ENCODE measurements at regions not wholly inside any gene's neighbourhood (a gene's known extent, or its start where the extent isn't known, plus 50 kb on each side); places are given as distances from the start of the nearest gene placed in this dataset.
"Not testable (repeated sequence)": the region's sequence is repeated elsewhere in the genome, so short reads cannot be mapped to it uniquely, and the experiment has no call there.

DNA sequence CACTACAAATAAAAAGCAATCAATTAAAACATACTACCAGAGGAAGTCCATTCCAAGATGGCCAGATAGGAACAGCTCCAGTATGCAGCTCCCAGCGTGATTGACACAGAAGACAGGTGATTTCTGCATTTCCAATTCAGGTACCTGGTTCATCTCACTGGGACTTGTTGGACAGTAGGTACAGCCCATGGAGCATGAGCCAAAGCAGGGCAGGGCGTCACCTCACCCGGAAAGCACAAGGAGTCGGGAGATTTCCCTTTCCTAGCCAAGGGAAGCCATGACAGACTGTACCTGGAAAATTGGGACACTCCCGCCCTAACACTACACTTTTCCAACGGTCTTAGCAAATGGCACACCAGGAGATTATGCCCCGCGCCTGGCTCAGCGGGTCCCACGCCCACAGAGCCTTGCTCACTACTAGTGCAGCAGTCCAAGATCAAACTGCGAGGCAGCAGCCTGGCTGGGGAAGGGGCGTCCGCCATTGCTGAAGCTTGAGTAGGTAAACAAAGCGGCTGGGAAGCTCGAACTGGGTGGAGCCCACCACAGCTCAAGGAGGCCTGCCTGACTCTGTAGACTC is 106.0 kb downstream of the BUD13 start:
- not testable (repeated sequence) for DNase-seq (ENCODE audit: low read depth)

DNA sequence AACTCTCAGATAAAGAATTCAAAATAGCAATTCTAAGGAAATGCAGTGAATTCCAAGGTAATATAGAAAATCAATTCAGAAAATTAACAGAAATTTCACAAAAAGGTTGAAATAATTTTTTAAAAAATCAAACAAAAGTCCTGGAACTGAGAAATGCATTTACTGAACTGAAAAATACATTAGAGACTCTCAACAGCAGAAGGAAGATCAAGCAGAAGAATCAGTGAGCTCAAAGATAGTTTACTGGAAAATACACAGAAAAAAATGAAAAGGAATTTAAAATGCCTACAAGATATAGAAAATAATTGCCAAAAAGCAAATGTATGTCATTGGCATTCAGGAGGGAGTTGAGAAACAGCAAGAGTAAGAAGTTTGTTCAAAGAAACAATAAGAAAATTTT is 107.3 kb downstream of the BUD13 start:
- DNase-seq (ENCODE audit: low read depth), result no peak

DNA sequence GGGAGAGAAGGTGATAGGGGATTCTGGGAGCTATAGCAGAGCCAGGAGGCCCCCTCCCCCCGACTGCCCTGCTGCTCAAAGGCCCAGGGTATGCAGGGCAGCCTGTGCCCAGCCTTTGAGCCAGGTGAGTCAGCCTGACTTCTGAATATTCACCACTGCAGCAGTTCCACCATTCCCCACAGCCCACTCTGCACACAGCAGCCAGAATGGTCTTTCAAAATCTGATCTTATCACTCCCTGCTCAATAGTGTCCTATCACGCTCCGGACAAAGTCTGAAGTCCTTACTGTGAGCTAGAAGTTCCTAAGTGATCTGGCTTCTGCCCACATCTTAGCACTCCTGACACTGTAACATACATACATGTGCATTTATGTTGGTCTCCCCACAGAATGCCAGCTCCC is 111.7 kb downstream of the BUD13 start:
- no peak for DNase-seq (ENCODE audit: low read depth)

DNA sequence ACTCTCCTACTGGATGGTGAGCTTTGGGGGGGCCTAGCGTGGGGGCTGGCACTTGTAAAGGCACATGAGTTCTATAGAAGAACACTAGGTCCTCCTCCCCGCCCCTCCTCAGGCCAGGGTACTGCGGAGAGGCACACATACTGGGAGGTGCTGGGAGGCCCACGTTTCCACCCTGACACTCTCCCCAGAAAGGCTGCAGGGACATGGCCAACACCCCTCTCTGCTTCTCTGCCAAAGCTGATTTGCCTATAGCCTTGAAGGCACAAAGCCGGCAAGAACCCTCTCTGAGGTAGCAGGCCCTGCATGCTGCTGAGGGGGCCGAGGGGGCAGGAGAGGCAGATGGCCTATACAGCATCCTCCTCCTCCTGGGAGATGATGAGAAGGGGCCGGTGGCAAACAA is 112.8 kb downstream of the BUD13 start:
- no peak for DNase-seq (ENCODE audit: low read depth)

DNA sequence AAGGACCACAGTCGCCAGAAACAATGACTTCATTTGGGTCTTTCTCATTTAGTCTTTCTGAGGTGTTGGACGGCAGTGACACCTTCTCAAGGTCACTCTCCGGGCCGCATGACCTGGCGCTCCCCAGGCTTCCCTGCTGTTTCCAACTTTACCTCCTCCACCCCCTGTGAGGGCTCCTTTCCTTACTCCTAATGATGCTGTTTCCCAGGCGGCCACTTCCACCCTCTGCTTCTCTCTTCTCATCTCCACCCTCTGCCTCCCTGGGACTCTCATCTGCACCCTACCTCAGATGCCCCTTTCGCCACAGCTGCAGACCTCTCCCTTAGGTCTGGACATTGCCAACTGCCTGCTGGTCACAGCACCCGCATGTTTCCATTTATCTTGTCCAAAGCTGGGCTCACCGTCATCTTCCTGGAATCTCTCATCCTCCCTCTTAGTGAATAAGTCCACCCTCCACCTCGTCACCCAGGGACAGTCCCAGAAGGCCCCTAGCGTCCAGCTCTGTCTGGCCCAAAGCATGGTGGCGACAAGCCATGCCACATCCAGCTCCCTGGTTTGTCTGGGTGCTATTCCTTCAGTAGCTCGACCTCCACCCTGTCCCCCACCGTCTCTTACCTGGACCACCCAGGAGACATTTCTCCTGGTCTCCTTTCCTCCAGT is 113.8 kb downstream of the BUD13 start:
- DNase-seq (ENCODE audit: low read depth), result no peak

DNA sequence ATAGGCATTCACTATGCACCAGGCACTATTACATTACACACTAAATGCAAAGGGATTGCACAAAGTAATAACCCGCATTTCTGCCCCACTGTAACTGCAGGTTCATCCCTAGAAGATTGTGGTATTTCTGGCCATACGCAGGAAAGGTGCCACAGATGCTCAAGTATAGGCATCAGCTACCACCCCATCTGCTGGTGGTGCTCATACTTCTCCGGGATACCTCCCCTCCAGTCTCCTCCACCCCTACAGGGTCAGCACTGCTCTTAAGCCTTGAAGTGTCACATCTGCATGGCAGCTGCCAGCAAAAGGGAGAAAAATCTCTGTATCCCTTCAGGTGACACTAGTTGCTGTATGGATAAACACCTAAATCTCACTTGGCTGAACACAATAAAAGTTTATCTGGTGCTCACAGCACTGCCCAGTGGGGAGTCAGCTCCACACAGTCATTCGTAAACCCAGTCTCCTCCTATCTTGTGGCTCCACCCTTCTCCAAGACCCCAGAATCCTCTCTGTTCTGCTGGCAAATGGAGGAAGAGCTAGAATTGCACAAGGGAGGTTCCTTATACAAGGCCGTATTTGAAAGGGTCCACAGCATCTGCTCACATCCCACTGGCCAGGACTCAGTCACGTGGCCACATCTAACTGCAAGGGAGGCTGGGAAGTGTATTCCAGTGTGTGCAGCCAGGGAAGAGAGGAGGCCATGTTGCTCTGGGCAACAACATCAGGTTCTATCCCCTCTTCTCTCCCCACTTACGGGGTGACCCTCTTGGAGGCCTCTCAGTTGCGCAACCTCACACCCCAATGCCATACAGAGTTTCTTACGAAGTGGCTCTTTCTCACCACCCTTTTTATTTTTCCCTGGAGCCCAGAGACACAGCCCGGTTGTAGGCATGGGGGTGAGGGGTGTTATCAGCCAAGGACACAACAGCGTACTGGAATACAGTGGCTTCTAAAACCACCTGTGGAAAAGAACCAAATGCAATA is 114.7 kb downstream of the BUD13 start:
- DNase-seq (ENCODE audit: low read depth), result peak; percentile 20

DNA sequence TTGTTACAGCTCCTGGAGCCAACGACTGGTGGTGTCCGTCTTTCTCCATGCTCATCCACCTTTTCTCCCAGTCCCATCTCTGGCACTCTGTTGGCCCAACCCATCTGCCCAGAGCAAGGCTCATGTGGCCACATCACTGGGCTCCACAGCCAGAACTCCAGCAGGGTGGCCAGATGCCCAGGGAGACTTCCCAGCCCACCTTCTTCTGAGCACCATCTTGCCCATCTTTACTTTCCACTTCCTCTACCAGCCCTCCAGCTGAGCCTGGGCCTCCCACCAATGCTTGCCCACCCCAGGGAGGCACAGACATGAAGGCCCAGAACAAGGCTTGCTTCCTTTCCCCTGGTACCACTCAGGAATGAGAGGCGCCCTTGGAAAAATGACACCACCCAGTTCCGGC is 116.8 kb downstream of the BUD13 start:
- DNase-seq (ENCODE audit: low read depth), result no peak

DNA sequence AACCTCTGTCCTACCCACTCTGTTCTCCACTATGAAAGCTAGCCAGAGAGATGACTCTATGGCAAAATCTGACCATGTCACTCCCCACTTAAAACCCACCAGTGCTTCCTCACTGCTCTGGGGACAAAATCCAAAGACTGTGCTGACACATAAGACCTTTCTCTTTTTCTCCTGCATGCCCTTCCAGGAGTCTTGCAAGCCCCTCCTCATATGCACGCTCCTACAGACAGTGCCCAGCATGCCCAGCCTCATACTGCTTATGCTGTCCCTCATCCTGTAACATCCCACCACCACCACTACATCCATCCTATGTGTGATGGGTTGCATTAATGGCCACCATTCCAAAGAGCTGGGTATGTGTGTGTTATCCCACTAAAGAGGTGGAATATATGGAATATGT is 118.3 kb downstream of the BUD13 start:
- DNase-seq (ENCODE audit: low read depth), result no peak

DNA sequence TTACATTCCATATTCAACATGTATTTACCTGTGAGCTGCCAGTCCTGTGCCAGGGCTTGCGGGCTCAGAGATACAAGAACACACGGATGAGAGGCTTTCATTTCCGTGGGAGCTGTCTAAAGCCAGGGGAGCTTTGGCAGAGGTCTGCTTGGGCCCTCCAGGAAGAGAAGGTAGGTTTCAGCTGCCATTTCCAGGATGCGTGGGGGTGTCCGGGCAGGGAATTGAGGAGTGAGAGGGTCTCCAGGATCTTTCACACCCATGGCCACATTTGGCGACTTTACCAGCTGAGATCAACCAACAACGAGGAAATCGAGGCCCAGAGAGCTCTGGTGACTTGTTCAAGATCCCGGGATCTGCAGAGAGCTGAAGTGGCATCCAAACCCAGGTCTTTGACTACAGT is 119.6 kb downstream of the BUD13 start:
- no peak for DNase-seq (ENCODE audit: low read depth)

DNA sequence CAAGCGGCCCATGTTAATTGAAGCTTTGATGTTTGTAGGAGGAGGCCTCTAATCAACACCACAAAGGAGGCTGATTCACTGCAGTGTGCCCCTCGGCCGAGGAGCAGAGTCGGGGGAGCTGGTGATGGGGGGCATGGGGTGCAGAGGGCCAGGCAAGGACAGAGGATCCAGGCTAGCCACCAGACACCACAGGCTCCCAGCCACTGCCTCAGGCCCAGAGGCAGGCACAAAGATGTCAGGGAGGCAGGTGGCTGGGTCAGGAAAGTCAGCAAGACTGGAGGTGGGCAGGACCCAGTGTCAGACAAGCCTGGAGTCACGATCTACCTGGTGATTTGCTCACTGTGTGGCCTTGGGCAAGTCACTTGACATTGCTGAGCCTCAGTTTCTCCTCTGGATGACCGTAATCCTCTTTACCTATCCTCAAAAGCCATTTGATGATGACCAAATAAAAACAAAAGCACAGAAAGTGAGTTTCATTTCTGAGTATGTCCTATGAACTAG is 121.0 kb downstream of the BUD13 start:
- no peak for DNase-seq (ENCODE audit: low read depth)

DNA sequence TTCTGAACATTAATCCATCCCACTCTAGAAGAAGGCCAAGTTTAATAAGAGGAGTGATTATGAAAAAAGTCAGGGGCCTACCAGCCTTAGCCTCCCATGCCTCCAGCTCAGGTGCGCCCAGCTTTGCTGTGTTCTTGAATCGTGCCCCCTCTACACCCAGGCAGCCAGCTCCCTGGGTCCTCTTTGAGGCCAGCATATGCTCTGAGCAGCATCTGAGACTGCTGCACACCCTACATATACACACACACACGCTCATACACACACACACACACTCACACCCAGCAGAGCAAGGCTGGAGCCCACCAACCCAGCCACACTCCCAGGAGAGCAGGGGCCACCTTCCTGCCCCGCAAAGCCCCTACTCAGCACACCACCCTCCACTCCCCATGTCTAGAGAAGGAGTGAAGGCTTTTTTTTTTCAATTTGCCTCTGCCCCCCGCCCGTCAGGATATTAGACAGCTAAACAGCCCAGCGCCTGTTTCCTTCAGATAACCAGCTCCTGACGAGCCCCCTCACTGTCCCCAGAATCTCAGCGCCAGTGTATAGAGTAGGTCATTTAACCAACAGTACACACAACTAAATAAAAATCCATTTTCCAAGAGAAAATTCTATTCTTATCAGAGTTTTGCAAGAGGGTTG is 121.6 kb downstream of the BUD13 start:
- DNase-seq (ENCODE audit: low read depth), result no peak

DNA sequence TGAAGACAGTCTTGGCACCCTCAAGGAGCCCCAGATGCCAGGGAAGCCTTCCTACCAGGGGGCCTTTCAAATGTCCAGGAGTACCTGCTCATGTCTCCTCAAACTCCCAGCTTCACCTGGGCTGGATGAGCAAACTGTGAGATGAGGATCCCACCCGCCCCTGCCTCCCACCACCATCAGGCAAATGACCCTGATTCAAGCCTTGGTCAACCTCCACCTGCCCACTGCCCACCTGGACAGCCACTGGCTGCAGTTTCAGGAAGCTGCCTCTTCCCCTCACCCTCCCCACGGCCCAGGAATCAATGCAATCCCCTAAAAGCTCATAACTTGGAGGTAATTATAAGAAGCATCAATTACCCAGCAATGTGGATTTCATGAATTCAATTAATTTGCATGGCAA is 122.7 kb downstream of the BUD13 start:
- DNase-seq (ENCODE audit: low read depth), result no peak

DNA sequence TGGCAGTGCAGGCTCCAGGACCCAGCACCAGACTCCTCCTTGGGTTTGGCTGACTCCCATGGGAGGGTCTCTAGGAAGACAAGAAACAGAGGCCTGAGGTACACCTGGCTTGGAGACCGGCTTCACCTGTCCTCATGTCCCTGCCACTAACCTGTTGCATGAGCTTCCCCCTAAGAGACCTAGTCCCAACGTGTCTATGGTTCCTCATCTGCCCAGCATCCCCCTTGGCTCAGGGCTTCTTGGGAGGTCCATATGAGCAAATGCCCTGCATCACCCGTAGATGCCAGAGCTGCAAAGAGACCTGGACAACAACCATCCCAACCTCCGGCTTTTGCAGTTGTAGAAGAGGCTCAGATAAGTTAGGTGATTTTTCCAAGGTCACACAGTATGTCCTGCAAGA is 123.5 kb downstream of the BUD13 start:
- no peak for DNase-seq (ENCODE audit: low read depth)

DNA sequence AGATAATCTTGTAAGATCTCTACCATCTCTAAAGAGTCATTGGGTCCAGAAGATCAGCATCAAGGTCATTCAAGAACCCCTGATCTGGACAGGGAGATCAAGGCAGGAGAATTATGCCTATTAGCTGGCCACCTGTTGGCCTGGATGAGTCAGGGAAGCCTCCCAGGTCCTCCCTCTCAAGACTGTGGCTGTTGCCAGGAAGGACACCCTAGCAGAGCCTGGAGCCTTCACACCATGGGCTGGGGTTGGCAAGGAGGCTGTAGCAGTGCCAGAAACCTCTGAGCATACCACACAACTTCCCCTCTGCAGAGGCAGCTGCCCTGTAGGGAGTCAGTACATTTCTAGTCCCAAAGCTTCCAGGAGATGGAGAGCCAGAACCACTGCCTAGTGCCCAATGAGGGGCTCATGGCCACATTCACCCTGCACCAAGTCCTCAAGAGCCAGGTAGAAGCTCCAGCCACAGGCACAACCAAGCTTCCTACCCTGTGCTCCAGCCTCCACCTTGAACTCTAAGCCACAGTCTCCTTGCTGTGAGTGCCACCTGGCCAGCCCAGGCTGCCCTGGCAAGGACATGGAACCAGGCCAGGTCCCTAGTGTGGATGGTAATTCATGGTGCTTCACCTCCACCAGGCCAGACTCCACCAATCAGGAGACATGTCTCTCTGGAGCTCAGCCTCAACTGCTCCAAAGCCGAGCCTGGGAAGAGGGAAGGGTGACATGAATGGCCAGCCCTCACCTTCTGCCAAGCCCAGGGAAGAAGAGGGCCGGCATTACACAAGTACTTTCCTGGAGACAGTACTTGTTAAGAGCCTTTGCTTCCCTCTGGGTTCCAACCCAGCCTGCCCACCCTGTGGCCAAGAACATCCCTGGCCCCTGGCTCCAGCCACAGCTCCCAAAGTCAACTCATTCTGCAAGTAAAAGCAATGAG is 124.3 kb downstream of the BUD13 start:
- DNase-seq (ENCODE audit: low read depth), result no peak

DNA sequence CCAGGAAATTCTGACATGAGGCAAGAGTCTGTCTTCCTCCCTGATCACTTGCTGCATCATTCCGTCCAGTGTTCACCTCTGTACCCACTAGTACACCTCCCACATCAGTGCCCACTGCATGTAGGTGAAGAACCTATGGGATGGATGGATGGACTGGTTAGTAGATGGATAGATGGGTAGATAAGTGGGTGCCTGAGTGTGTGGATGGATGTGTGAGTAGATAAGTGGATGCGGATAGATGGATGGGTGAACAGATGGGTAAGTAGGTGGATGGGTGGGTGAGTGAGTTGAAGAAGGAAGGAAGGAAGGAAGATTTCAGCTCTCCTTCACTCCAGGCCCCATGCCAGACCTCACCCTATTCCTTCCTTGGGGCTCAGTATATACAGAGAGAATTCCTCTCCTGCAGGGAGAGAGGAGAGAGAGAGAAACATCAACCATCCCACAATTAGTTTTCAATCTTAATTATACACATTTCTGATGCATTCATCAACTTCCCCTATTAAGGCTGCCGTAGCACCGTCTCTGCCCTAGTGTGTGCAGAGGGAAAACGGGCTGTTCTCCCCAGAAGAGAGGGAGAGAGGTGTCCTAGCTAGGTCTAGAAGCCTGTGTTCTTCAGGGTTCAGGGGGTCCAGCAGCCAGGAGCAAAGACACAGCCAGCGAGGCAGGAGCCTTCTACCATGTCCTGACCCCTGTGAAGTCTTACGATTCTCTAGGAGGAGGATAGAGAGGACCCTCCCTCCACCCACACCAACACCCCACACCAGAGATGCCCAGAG is 125.3 kb downstream of the BUD13 start:
- no peak for DNase-seq (ENCODE audit: low read depth)

DNA sequence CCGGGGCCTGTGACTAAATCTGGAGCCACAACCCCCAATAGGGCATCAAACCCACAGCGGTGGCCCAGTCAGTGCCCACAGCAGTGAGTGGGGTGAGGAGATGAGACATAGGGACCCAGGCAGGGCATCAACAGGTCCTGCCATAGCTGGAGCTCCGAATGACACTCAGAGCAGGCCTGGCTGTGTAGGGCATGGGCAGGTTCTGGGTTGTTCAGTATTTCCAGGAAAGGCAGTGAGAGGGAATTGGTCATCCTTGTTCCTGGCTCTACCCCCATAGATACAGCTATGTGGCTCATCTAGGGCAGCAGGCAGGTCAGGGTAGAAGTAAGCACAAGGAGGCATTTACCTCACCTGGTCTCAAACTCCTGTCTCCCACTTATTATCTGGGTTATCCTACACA is 126.6 kb downstream of the BUD13 start:
- no peak for DNase-seq (ENCODE audit: low read depth)

DNA sequence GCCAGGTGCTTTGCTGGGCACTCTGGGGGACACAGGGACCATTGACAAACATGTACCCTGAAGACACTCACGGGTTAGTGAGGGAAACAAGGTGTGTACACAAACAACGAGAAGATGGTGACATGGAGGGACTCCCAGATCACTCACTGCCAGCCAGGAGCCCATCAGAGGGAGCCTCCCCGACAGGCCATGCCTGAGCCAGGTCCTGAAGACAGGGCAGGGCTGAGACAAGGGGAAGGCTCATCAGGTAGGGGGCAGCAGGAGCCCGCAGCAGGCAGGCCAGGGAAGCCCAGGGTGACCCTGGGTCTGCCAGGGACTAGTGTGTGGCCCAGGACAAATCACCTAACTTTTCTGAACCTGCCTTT is 127.9 kb downstream of the BUD13 start:
- no peak for DNase-seq (ENCODE audit: low read depth)

DNA sequence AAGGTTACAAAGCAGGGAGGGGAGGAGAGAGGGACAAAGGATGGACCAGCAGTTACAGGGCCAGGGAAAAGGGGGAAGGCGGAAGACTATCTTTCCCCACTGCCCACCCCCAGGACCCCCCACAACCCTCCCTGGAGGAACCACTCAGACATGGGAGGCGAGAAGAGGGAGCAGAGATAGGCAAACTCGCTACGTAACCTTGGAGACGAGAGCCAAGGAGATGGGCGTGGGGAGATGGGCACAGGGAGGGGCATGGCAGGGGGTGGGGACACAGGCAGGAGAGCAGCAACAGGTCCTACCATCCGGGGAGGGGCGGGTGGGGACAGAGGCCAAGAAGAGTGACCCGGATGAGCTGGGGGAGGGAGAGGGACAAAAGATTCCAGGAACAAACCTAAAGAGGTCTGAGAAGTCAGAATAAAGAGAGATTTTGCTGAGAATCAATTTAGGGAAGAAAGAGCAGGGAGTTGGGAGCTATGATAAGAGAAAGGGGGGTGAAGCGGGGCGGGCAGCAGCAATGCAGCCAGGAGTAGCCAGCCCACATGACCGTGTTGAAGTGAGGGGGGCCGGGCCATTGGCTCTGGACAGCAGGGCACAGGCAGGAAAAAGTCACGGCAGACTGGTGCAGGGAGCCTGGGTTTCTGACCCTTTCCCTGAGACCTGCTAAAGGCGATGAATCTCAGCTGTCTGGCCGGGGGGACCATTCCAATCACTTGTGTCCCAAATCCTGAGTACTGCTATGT is 128.4 kb downstream of the BUD13 start:
- no peak for DNase-seq (ENCODE audit: low read depth)

DNA sequence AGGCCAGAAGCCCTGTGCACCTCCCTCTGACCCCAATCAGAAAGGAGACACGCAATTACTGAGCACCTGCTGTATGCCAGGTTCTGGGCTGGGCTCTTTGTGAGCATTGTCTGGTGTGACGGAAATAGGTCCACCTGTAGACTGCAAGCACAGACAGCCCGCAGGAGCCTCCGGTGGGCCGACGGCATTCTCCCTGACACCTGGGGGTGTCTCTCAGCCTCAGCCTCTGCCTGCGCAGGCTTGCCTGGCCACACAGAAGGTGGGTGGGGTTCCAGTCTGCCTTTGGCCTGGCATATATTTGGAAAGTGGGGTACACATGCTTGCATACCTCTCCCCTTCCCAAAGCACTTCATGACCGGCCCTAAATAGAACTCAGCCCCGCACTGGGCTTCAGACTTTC is 129.3 kb downstream of the BUD13 start:
- DNase-seq (ENCODE audit: low read depth), result no peak

DNA sequence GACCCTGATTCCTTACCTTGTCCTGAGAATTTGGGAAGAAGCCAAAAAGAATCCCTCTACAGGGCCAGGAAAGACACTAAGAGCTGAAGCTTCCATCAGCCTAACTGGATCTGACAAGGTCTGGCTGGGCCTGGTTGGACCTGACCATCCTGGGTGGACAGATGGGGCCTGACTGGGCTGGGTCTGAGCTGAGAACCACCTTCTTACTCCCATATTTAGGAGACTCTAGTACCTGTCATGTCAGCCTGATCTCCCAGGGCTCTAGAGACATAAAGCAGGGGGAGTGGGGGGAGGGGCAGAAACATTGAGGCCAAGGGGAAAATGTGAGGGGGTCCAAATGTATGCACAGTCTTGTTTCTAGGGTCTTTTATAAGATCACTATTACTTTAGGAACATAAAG is 129.9 kb downstream of the BUD13 start:
- DNase-seq (ENCODE audit: low read depth), result no peak

Data from M059J (cell line).